Ascending aorta (tissue), 2 donors: ENCODE measurements at regions not wholly inside any gene's neighbourhood (a gene's known extent, or its start where the extent isn't known, plus 50 kb on each side); places are given as distances from the start of the nearest gene placed in this dataset.

ENCODE experiments used
- DNase-seq, 2 donors: peaks; one replicate each; pipeline ENCODE4 v3.0.0-alpha.2; 2019; ENCODE audit warnings: low spot score in 2 of 2
- H3K27ac ChIP-seq, 2 donors: fragments of 200-600 bp; sonication (generic); one replicate each; pipeline ENCODE4 v1.5.1; 2016 to 2017; ENCODE audit warnings: mild to moderate bottlenecking in 1 of 2
- H3K27me3 ChIP-seq: fragments of 200-600 bp; sonication (generic); one replicate; pipeline ENCODE4 v1.5.1; 2017
- H3K36me3 ChIP-seq, 2 donors: fragments of 200-600 bp; sonication (generic); one replicate each; pipeline ENCODE4 v1.5.1; 2016
- H3K4me1 ChIP-seq, 2 donors: fragments of 200-600 bp; sonication (generic); one replicate each; pipeline ENCODE4 v1.5.1; 2016 to 2017; ENCODE audit warnings: mild to moderate bottlenecking in 1 of 2
- H3K4me3 ChIP-seq, 2 donors: fragments of 200-600 bp; sonication (generic); one replicate each; pipeline ENCODE4 v1.5.1; 2016 to 2017; ENCODE audit warnings: mild to moderate bottlenecking in 1 of 2
- H3K9me3 ChIP-seq, 2 donors: fragments of 200-600 bp; sonication (generic); one replicate each; pipeline ENCODE4 v1.5.1; 2016
- intact Hi-C: fragments of 100-400 bp; cut with DNase I; formaldehyde crosslinking; loops from one replicate; pipeline ENCODE4 v1.15.1; 2023
- TF ChIP-seq, protein P1 (sequence below), 3 experiments: fragments of 200-600 bp in 2 of 3; fragments of 450-650 bp in 1 of 3; sonication (generic) in 2 of 3; IDR thresholded peaks; one replicate each; pipeline ENCODE4 v1.5.1; 2016 to 2019; ENCODE audit warnings: antibody characterized with exemption in 3 of 3, mild to moderate bottlenecking in 1 of 3, moderate library complexity in 1 of 3

GRCh38 chr12:89786177-89786810 lies 77.7 kb upstream of the ATP2B1 start:
- DNase-seq: no peak
- peaks cover 0 to 6% of the 10 kb centered on the region in 2 donors for H3K9me3 ChIP-seq
- intact Hi-C loops: no loop called here
- no peaks in the 10 kb centered on the region for H3K36me3 ChIP-seq
- TF ChIP-seq, protein P1, sequence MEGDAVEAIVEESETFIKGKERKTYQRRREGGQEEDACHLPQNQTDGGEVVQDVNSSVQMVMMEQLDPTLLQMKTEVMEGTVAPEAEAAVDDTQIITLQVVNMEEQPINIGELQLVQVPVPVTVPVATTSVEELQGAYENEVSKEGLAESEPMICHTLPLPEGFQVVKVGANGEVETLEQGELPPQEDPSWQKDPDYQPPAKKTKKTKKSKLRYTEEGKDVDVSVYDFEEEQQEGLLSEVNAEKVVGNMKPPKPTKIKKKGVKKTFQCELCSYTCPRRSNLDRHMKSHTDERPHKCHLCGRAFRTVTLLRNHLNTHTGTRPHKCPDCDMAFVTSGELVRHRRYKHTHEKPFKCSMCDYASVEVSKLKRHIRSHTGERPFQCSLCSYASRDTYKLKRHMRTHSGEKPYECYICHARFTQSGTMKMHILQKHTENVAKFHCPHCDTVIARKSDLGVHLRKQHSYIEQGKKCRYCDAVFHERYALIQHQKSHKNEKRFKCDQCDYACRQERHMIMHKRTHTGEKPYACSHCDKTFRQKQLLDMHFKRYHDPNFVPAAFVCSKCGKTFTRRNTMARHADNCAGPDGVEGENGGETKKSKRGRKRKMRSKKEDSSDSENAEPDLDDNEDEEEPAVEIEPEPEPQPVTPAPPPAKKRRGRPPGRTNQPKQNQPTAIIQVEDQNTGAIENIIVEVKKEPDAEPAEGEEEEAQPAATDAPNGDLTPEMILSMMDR (IDR thresholded peaks at IDR 0.05): no peak
- no peak overlapping the region for H3K27ac ChIP-seq
- no peaks in the 10 kb centered on the region for H3K27me3 ChIP-seq
- no peak overlapping the region for H3K4me3 ChIP-seq
- no peaks in the 10 kb centered on the region for H3K4me1 ChIP-seq

GRCh38 chr12:89783359-89784060 lies 74.9 kb upstream of the ATP2B1 start:
- intact Hi-C loops: no loop called here

DNA sequence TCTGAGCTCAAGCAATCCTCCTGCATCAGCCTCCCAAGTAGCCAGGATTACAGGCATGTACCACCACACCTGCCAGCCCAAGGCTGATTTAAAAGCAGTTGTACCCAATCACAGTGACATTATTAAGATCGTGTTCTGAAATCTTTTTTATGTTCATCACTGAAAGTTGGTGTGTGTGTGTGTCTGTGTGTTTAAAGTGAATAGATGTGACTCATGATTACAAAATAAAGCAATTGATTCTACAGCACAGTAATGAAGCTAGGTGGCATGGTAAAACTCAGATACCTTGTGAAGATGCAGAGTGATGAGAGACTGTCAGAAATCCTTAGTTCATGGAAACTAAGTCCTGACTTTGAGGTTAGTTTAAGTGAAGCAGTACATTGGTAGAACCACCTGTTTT lies 74.2 kb upstream of the ATP2B1 start:
- no peaks in the 10 kb centered on the region for H3K27me3 ChIP-seq
- H3K9me3 ChIP-seq: peaks cover 0 to 6% of the 10 kb centered on the region in 2 donors
- no peak overlapping the region for H3K4me3 ChIP-seq
- no peaks in the 10 kb centered on the region for H3K4me1 ChIP-seq
- DNase-seq: no peak
- intact Hi-C loops: no loop called here
- no peak overlapping the region for H3K27ac ChIP-seq
- H3K36me3 ChIP-seq: no peaks in the 10 kb centered on the region
- TF ChIP-seq, protein P1 (IDR thresholded peaks at IDR 0.05): no peak

More at GRCh38 chr12:89783359-89784060, 74.9 kb upstream of the ATP2B1 start:
- Histone ChIP-seq H3K27ac (no peak overlapping the region), H3K4me3 (no peak overlapping the region), H3K27me3 (no peaks in the 10 kb centered on the region), H3K36me3 (no peaks in the 10 kb centered on the region), H3K9me3 (peaks cover 0 to 6% of the 10 kb centered on the region in 2 donors), H3K4me1 (no peaks in the 10 kb centered on the region)
- TF ChIP-seq, protein P1 (IDR thresholded peaks at IDR 0.05): no peak
- DNase-seq: no peak

GRCh38 chr12:89781946-89782550 lies 73.4 kb upstream of the ATP2B1 start:
- Histone ChIP-seq H3K4me1 (no peaks in the 10 kb centered on the region), H3K27ac (no peak overlapping the region), H3K36me3 (no peaks in the 10 kb centered on the region), H3K27me3 (no peaks in the 10 kb centered on the region), H3K4me3 (no peak overlapping the region), H3K9me3 (peaks cover 0 to 6% of the 10 kb centered on the region in 2 donors)
- DNase-seq: no peak
- intact Hi-C loops: no loop called here
- TF ChIP-seq, protein P1 (IDR thresholded peaks at IDR 0.05): no peak

- no peaks in the 10 kb centered on the region for H3K36me3 ChIP-seq
- TF ChIP-seq, protein P1 (IDR thresholded peaks at IDR 0.05): no peak
- DNase-seq: no peak
- intact Hi-C loops: no loop called here
- no peak overlapping the region for H3K27ac ChIP-seq
- H3K27me3 ChIP-seq: no peaks in the 10 kb centered on the region
- H3K4me3 ChIP-seq: no peak overlapping the region
- H3K9me3 ChIP-seq: peaks cover 0 to 3% of the 10 kb centered on the region in 2 donors
- H3K4me1 ChIP-seq: no peaks in the 10 kb centered on the region
These were observed 72.5 kb upstream of the ATP2B1 start for GRCh38 chr12:89781156-89781555.
